H1 (cell line): ENCODE measurements at regions not wholly inside any gene's neighbourhood (a gene's known extent, or its start where the extent isn't known, plus 50 kb on each side); places are given as distances from the start of the nearest gene placed in this dataset.

ENCODE experiments used
- CBX5 ChIP-seq: fragments of 300-800, 300-1000 bp; sonication (generic); IDR thresholded peaks from 2 replicates; pipeline ENCODE4 v1.7.1; 2016; ENCODE audit warnings: antibody characterized with exemption, low read length, low read depth
- FOSL1 ChIP-seq: IDR thresholded peaks from 2 replicates; pipeline ENCODE4 v1.6.1; 2011; ENCODE audit warnings: mild to moderate bottlenecking, low read depth, low read length, moderate library complexity; ENCODE audit not compliant: insufficient read depth
- YY1 ChIP-seq: IDR thresholded peaks from 2 replicates; pipeline ENCODE4 v1.6.1; 2011; ENCODE audit warnings: low read depth, mild to moderate bottlenecking, low read length
- TF ChIP-seq, protein P1 (sequence below): IDR thresholded peaks from 2 replicates; pipeline ENCODE4 v1.6.1; 2012; ENCODE audit warnings: inconsistent platforms

DNA sequence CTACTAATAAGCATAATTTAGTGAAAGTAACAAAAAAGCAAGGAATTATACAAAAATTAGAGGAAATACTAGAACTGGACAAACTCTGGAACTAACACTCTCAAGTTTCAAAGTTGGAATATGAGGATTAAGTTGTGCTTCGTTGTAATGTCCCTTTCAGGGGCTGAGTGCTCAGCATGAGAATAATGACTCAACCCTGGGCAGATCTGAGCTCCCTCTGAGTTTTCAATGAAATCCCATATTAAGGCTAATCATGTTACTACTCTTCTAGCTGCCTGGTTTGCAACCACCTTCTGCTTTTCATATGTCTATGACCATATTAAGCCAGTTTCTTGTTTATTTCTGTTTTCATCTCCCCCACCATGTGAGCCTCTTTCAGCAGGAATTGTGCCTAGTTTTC lies 274.9 kb upstream of the LRRTM4 start (continued):
- TF ChIP-seq CBX5 = no peak
- TF ChIP-seq, protein P1, sequence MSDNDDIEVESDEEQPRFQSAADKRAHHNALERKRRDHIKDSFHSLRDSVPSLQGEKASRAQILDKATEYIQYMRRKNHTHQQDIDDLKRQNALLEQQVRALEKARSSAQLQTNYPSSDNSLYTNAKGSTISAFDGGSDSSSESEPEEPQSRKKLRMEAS = no peak
- no peak for TF ChIP-seq FOSL1
- no peak for TF ChIP-seq YY1
